IPS-15b (cell line): ENCODE measurements at regions not wholly inside any gene's neighbourhood (a gene's known extent, or its start where the extent isn't known, plus 50 kb on each side); places are given as distances from the start of the nearest gene placed in this dataset.

Source experiments
- H3K27me3 ChIP-seq: one replicate; pipeline ENCODE4 v1.6.1; 2013; ENCODE audit warnings: low read length; ENCODE audit not compliant: control insufficient read depth, insufficient read depth
- H3K36me3 ChIP-seq: one replicate; pipeline ENCODE4 v1.6.1; 2013; ENCODE audit warnings: low read length; ENCODE audit not compliant: control insufficient read depth, insufficient read depth
- H3K4me1 ChIP-seq: one replicate; pipeline ENCODE4 v1.6.1; 2013; ENCODE audit warnings: mild to moderate bottlenecking, low read length; ENCODE audit not compliant: control insufficient read depth, insufficient read depth
- H3K4me3 ChIP-seq: one replicate; pipeline ENCODE4 v1.5.1; 2013; ENCODE audit warnings: low read depth, low read length
- H3K9ac ChIP-seq: one replicate; pipeline ENCODE4 v1.6.1; 2013; ENCODE audit warnings: low read depth, mild to moderate bottlenecking, low read length
- H3K9me3 ChIP-seq: one replicate; pipeline ENCODE4 v1.6.1; 2013; ENCODE audit warnings: mild to moderate bottlenecking, low read length; ENCODE audit not compliant: control insufficient read depth, insufficient read depth

- H3K4me3 ChIP-seq = no peak overlapping the region
- H3K36me3 ChIP-seq = no peaks in the 10 kb centered on the region
- H3K9ac ChIP-seq = no peak overlapping the region
- peaks cover 20% of the 10 kb centered on the region for H3K4me1 ChIP-seq
- H3K9me3 ChIP-seq = no peaks in the 10 kb centered on the region
- H3K27me3 ChIP-seq = no peaks in the 10 kb centered on the region
Measured at GRCh38 chr2:103875131-103875530, 978.8 kb upstream of the POU3F3 start.

- no peaks in the 10 kb centered on the region for H3K27me3 ChIP-seq
- no peak overlapping the region for H3K9ac ChIP-seq
- no peak overlapping the region for H3K4me3 ChIP-seq
- H3K9me3 ChIP-seq = no peaks in the 10 kb centered on the region
- peaks cover 20% of the 10 kb centered on the region for H3K4me1 ChIP-seq
- no peaks in the 10 kb centered on the region for H3K36me3 ChIP-seq
Measured at GRCh38 chr2:103875531-103875930, 978.4 kb upstream of the POU3F3 start.

GRCh38 chr2:103876611-103877010, 977.3 kb upstream of the POU3F3 start:
- Histone ChIP-seq H3K27me3 (no peaks in the 10 kb centered on the region), H3K9me3 (no peaks in the 10 kb centered on the region), H3K4me1 (peaks cover 20% of the 10 kb centered on the region), H3K9ac (no peak overlapping the region), H3K4me3 (no peak overlapping the region), H3K36me3 (no peaks in the 10 kb centered on the region)

GRCh38 chr2:103879101-103879500, 974.8 kb upstream of the POU3F3 start:
- H3K36me3 ChIP-seq = no peaks in the 10 kb centered on the region
- H3K4me3 ChIP-seq = no peak overlapping the region
- no peaks in the 10 kb centered on the region for H3K27me3 ChIP-seq
- peaks cover 17% of the 10 kb centered on the region for H3K4me1 ChIP-seq
- no peaks in the 10 kb centered on the region for H3K9me3 ChIP-seq
- no peak overlapping the region for H3K9ac ChIP-seq

- Histone ChIP-seq H3K36me3 (no peaks in the 10 kb centered on the region), H3K9me3 (no peaks in the 10 kb centered on the region)
Measured at GRCh38 chr2:103880081-103880834, 973.7 kb upstream of the POU3F3 start.

GRCh38 chr2:103887625-103888024, 966.3 kb upstream of the POU3F3 start:
- H3K9ac ChIP-seq = no peak overlapping the region
- no peaks in the 10 kb centered on the region for H3K27me3 ChIP-seq
- H3K36me3 ChIP-seq = no peaks in the 10 kb centered on the region
- H3K9me3 ChIP-seq = no peaks in the 10 kb centered on the region
- H3K4me1 ChIP-seq = no peaks in the 10 kb centered on the region
- no peak overlapping the region for H3K4me3 ChIP-seq

More at GRCh38 chr2:103880081-103880834, 973.7 kb upstream of the POU3F3 start:
- Histone ChIP-seq H3K4me1 (peaks cover 7% of the 10 kb centered on the region), H3K4me3 (no peak overlapping the region), H3K9ac (no peak overlapping the region), H3K27me3 (no peaks in the 10 kb centered on the region)

GRCh38 chr2:103896182-103896581, 957.7 kb upstream of the POU3F3 start:
- no peaks in the 10 kb centered on the region for H3K27me3 ChIP-seq
- no peak overlapping the region for H3K4me3 ChIP-seq
- no peaks in the 10 kb centered on the region for H3K4me1 ChIP-seq
- H3K9me3 ChIP-seq = no peaks in the 10 kb centered on the region
- H3K9ac ChIP-seq = no peak overlapping the region
- H3K36me3 ChIP-seq = no peaks in the 10 kb centered on the region

- H3K4me3 ChIP-seq = no peak overlapping the region
- H3K27me3 ChIP-seq = no peaks in the 10 kb centered on the region
- H3K9me3 ChIP-seq = no peaks in the 10 kb centered on the region
- H3K9ac ChIP-seq = no peak overlapping the region
- no peaks in the 10 kb centered on the region for H3K36me3 ChIP-seq
- H3K4me1 ChIP-seq = no peaks in the 10 kb centered on the region
Measured at GRCh38 chr2:103898561-103898960, 955.4 kb upstream of the POU3F3 start.

- Histone ChIP-seq H3K4me3 (no peak overlapping the region), H3K9ac (no peak overlapping the region), H3K4me1 (no peaks in the 10 kb centered on the region), H3K9me3 (no peaks in the 10 kb centered on the region), H3K27me3 (no peaks in the 10 kb centered on the region), H3K36me3 (no peaks in the 10 kb centered on the region)
Measured at GRCh38 chr2:103902347-103902746, 951.6 kb upstream of the POU3F3 start.

GRCh38 chr2:103921161-103921560, 932.8 kb upstream of the POU3F3 start:
- no peak overlapping the region for H3K9ac ChIP-seq
- no peaks in the 10 kb centered on the region for H3K9me3 ChIP-seq
- no peaks in the 10 kb centered on the region for H3K27me3 ChIP-seq
- H3K4me3 ChIP-seq = no peak overlapping the region
- H3K4me1 ChIP-seq = no peaks in the 10 kb centered on the region
- H3K36me3 ChIP-seq = no peaks in the 10 kb centered on the region

GRCh38 chr2:103942199-103942598, 911.7 kb upstream of the POU3F3 start:
- H3K9me3 ChIP-seq = no peaks in the 10 kb centered on the region
- no peak overlapping the region for H3K4me3 ChIP-seq
- no peaks in the 10 kb centered on the region for H3K27me3 ChIP-seq
- H3K36me3 ChIP-seq = no peaks in the 10 kb centered on the region
- H3K9ac ChIP-seq = no peak overlapping the region
- H3K4me1 ChIP-seq = no peaks in the 10 kb centered on the region

- no peaks in the 10 kb centered on the region for H3K9me3 ChIP-seq
- H3K27me3 ChIP-seq = no peaks in the 10 kb centered on the region
- H3K4me3 ChIP-seq = no peak overlapping the region
- no peaks in the 10 kb centered on the region for H3K4me1 ChIP-seq
- H3K9ac ChIP-seq = no peak overlapping the region
- no peaks in the 10 kb centered on the region for H3K36me3 ChIP-seq
Measured at GRCh38 chr2:103945083-103945482, 908.8 kb upstream of the POU3F3 start.
